GM12891 (cell line): ENCODE measurements at regions not wholly inside any gene's neighbourhood (a gene's known extent, or its start where the extent isn't known, plus 50 kb on each side); places are given as distances from the start of the nearest gene placed in this dataset.

Experiments
- PAX5 ChIP-seq: IDR thresholded peaks from 2 replicates; pipeline ENCODE4 v1.6.1; 2011; ENCODE audit warnings: low read length, moderate library complexity, mild to moderate bottlenecking; ENCODE audit not compliant: insufficient read depth, severe bottlenecking
- POLR2A ChIP-seq: IDR thresholded peaks from 2 replicates; pipeline ENCODE4 v1.6.1; 2011; ENCODE audit warnings: low read depth, low read length, control low read depth
- POLR2AphosphoS5 ChIP-seq: IDR thresholded peaks from 2 replicates; pipeline ENCODE4 v1.6.1; 2011; ENCODE audit warnings: low read depth, low read length, control low read depth
- POU2F2 ChIP-seq: IDR thresholded peaks from 2 replicates; pipeline ENCODE4 v1.6.1; 2011; ENCODE audit warnings: low read depth, mild to moderate bottlenecking, control low read depth, low read length, moderate library complexity
- SPI1 ChIP-seq: IDR thresholded peaks from 2 replicates; pipeline ENCODE4 v1.6.1; 2011; ENCODE audit warnings: low read depth, low read length, control low read depth
- TAF1 ChIP-seq: IDR thresholded peaks from 2 replicates; pipeline ENCODE4 v1.6.1; 2011; ENCODE audit warnings: low read depth, low read length, control low read depth

GRCh38 chr10:78981970-78982281 is 86.8 kb upstream of the ZMIZ1 start:
- no peak for TF ChIP-seq POLR2AphosphoS5
- no peak for TF ChIP-seq POLR2A
- TF ChIP-seq TAF1: no peak
- TF ChIP-seq PAX5: no peak
- no peak for TF ChIP-seq SPI1
- TF ChIP-seq POU2F2: no peak
